Panc1 (cell line): ENCODE measurements at regions not wholly inside any gene's neighbourhood (a gene's known extent, or its start where the extent isn't known, plus 50 kb on each side); places are given as distances from the start of the nearest gene placed in this dataset.
"Not testable (repeated sequence)": the region's sequence is repeated elsewhere in the genome, so short reads cannot be mapped to it uniquely, and the experiment has no call there.

Experiments
- ATAC-seq: fragments of 200-7000 bp; cut with Tn5 transposase; 2 replicates; pipeline ENCODE4 v1.9.1; 2020; ENCODE audit warnings: mild to moderate bottlenecking, moderate library complexity
- BruUV-seq: library from RNA; stranded (reverse); fragments of 400-500 nt; replicated peaks from 2 replicates; lab custom pipeline; 2021; lab: Mats Ljungman, UMichigan
- CTCF ChIA-PET: fragments of 300-600 bp; sonication (Branson Sonifier 250); formaldehyde crosslinking; loops from one replicate; lab custom pipeline; 2022; ENCODE audit warnings: antibody characterized with exemption; lab: Charles Lee
- POLR2A ChIA-PET: fragments of 300-600 bp; sonication (Branson Sonifier 250); formaldehyde crosslinking; loops from one replicate; lab custom pipeline; 2022; ENCODE audit warnings: antibody characterized with exemption; lab: Charles Lee
- DNase-seq: peaks from one replicate; pipeline ENCODE4 v3.0.0-alpha.2; 2010; ENCODE audit warnings: low read depth, low spot score
- H3K27ac ChIP-seq: 2 replicates; pipeline ENCODE4 v1.5.1; 2011; ENCODE audit warnings: mild to moderate bottlenecking, low read length, inconsistent platforms
- H3K27me3 ChIP-seq: fragments of 200-500 bp; sonication (Bioruptor generic); 2 replicates; pipeline ENCODE4 v1.6.0; 2014; ENCODE audit warnings: low read length, inconsistent platforms; ENCODE audit not compliant: control insufficient read depth, insufficient read depth
- H3K36me3 ChIP-seq: fragments of 200-500 bp; sonication (Bioruptor generic); 2 replicates; pipeline ENCODE4 v1.5.1; 2014; ENCODE audit warnings: inconsistent platforms, mild to moderate bottlenecking, low read length, moderate library complexity; ENCODE audit not compliant: control insufficient read depth, insufficient read depth
- H3K4me1 ChIP-seq: 2 replicates; pipeline ENCODE4 v1.5.1; 2011; ENCODE audit warnings: inconsistent platforms, mild to moderate bottlenecking, low read length, moderate library complexity; ENCODE audit not compliant: control insufficient read depth, insufficient read depth
- H3K4me3 ChIP-seq, 2 experiments: 2 replicates each; pipeline ENCODE4 v1.5.1; 2011 to 2012; ENCODE audit warnings: low read depth in 2 of 2, low read length in 2 of 2, mild to moderate bottlenecking in 2 of 2, inconsistent platforms in 1 of 2, moderate library complexity in 1 of 2
- H3K9me3 ChIP-seq: fragments of 200-500 bp; sonication (Bioruptor generic); 2 replicates; pipeline ENCODE4 v1.5.1; 2014; ENCODE audit warnings: low read depth, mild to moderate bottlenecking, inconsistent platforms, low read length, moderate library complexity; ENCODE audit not compliant: control insufficient read depth, insufficient read depth
- POLR2AphosphoS5 ChIP-seq: IDR thresholded peaks from 2 replicates; pipeline ENCODE4 v1.6.1; 2012; ENCODE audit warnings: mild to moderate bottlenecking, low read depth, low read length, moderate library complexity
- SIN3A ChIP-seq: IDR thresholded peaks from 2 replicates; pipeline ENCODE4 v1.6.1; 2012; ENCODE audit warnings: low read depth, mild to moderate bottlenecking, low read length, moderate library complexity, borderline replicate concordance; ENCODE audit not compliant: insufficient read depth
- TCF7L2 ChIP-seq: IDR thresholded peaks from 2 replicates; pipeline ENCODE4 v1.6.1; 2011; ENCODE audit warnings: mild to moderate bottlenecking, low read depth, low read length, inconsistent platforms
- in situ Hi-C: cut with HindIII; loops from 2 replicates; pipeline ENCODE4 v1.10.0; 2016; ENCODE audit warnings: low sequenced_read_pairs, low pct_unique_long_range_greater_than_20kb
- intact Hi-C: fragments of 100-400 bp; cut with micrococcal nuclease; formaldehyde crosslinking; loops from one replicate; pipeline ENCODE4 v1.10.0; 2022; ENCODE audit not compliant: unreplicated experiment
- TF ChIP-seq, protein P1 (sequence below): fragments of 450-650 bp; IDR thresholded peaks from 2 replicates; pipeline ENCODE4 v1.5.1; 2017; ENCODE audit warnings: mild to moderate bottlenecking
- TF ChIP-seq, protein P2 (sequence below), 2 experiments: IDR thresholded peaks; 2 replicates each; pipeline ENCODE4 v1.6.1; 2011 to 2012; ENCODE audit warnings: low read depth in 2 of 2, control low read depth in 1 of 2, low read length in 1 of 2, mild to moderate bottlenecking in 1 of 2, moderate library complexity in 1 of 2; ENCODE audit not compliant: insufficient read depth in 1 of 2

GRCh38 chr5:104551628-104552027 lies 989.0 kb upstream of the NUDT12 start:
- in situ Hi-C loops (no loop called here), intact Hi-C loops (no loop called here)
- no peak for DNase-seq
- Histone ChIP-seq H3K4me1 (no peaks in the 10 kb centered on the region), H3K27ac (no peak overlapping the region), H3K36me3 (no peaks in the 10 kb centered on the region), H3K27me3 (no peaks in the 10 kb centered on the region), H3K4me3 (no peak overlapping the region), H3K9me3 (no peaks in the 10 kb centered on the region)
- ChIA-PET CTCF (no interaction called here), POLR2A (no interaction called here)
- TF ChIP-seq, protein P1, sequence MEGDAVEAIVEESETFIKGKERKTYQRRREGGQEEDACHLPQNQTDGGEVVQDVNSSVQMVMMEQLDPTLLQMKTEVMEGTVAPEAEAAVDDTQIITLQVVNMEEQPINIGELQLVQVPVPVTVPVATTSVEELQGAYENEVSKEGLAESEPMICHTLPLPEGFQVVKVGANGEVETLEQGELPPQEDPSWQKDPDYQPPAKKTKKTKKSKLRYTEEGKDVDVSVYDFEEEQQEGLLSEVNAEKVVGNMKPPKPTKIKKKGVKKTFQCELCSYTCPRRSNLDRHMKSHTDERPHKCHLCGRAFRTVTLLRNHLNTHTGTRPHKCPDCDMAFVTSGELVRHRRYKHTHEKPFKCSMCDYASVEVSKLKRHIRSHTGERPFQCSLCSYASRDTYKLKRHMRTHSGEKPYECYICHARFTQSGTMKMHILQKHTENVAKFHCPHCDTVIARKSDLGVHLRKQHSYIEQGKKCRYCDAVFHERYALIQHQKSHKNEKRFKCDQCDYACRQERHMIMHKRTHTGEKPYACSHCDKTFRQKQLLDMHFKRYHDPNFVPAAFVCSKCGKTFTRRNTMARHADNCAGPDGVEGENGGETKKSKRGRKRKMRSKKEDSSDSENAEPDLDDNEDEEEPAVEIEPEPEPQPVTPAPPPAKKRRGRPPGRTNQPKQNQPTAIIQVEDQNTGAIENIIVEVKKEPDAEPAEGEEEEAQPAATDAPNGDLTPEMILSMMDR, result no peak
- no peak for TF ChIP-seq POLR2AphosphoS5
- TF ChIP-seq SIN3A, result no peak
- TF ChIP-seq TCF7L2, result no peak
- TF ChIP-seq, protein P2, sequence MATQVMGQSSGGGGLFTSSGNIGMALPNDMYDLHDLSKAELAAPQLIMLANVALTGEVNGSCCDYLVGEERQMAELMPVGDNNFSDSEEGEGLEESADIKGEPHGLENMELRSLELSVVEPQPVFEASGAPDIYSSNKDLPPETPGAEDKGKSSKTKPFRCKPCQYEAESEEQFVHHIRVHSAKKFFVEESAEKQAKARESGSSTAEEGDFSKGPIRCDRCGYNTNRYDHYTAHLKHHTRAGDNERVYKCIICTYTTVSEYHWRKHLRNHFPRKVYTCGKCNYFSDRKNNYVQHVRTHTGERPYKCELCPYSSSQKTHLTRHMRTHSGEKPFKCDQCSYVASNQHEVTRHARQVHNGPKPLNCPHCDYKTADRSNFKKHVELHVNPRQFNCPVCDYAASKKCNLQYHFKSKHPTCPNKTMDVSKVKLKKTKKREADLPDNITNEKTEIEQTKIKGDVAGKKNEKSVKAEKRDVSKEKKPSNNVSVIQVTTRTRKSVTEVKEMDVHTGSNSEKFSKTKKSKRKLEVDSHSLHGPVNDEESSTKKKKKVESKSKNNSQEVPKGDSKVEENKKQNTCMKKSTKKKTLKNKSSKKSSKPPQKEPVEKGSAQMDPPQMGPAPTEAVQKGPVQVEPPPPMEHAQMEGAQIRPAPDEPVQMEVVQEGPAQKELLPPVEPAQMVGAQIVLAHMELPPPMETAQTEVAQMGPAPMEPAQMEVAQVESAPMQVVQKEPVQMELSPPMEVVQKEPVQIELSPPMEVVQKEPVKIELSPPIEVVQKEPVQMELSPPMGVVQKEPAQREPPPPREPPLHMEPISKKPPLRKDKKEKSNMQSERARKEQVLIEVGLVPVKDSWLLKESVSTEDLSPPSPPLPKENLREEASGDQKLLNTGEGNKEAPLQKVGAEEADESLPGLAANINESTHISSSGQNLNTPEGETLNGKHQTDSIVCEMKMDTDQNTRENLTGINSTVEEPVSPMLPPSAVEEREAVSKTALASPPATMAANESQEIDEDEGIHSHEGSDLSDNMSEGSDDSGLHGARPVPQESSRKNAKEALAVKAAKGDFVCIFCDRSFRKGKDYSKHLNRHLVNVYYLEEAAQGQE (IDR thresholded peaks at IDR 0.05; ENCODE audit: insufficient read depth in 1 of 2, low read depth in 2 of 2, low read length in 1 of 2), result no peak
- no TSS peak for BruUV-seq
- no peak for ATAC-seq

DNA sequence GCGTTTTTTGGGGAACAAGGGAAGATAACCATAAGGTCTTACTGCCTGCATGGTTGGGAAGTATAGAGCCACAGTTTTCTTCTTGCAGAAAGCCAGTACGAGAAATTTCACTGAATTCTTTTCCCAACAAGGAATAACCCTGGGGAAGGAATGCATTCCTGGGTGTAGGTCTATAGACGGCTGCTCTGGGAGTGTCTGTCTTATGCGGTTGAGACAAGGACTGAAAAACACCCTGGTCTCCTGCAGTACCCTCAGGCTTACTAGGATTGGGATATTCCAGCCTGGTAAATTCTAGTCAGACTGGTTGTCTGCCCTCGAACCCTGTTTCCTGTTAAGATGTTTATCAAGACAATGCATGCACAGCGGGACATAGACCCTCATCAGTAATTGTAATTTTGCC lies 984.3 kb upstream of the NUDT12 start:
- in situ Hi-C loops, H3K27ac ChIP-seq, intact Hi-C loops, BruUV-seq, DNase-seq, H3K27me3 ChIP-seq, H3K36me3 ChIP-seq, CTCF ChIA-PET, H3K4me1 ChIP-seq, ATAC-seq, H3K4me3 ChIP-seq, POLR2A ChIA-PET, H3K9me3 ChIP-seq: not testable (repeated sequence)

DNA sequence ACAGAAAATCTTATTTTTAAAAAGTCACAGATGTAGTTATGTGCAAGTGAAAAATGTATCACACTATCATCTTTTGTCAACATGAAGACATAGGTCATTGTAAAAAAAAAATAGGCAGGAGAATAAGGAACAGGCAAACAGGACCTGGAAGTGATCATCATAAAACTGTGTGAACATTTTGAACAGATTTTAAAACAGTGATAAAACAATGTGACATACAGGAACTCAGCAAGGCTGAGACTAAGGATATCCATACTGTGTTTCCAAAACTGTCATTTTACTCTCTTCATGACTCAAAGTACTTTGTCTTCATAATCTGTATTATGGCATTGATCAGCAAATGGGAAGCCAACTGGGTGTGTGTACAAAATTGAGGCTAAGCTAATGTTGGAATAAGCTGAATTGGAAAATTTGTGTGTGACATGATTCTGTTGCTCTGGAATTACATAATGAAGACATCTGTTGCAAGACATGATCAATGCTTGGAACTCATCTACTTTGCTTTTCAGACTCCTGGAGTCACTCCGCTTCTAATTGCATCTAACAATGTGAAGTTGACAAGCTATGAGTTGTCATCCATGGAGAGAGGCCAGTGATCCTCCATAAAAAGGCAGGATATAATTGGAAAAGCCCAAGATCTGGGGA lies 978.7 kb upstream of the NUDT12 start:
- Histone ChIP-seq H3K27ac (peak overlapping the region; percentile 29; the same call in 1 of the 2 replicates), H3K4me3 (no peak overlapping the region), H3K9me3 (no peaks in the 10 kb centered on the region), H3K36me3 (no peaks in the 10 kb centered on the region), H3K27me3 (no peaks in the 10 kb centered on the region), H3K4me1 (no peaks in the 10 kb centered on the region)
- TF ChIP-seq TCF7L2 (no peak), POLR2AphosphoS5 (no peak), SIN3A (no peak)
- TF ChIP-seq, protein P2 (IDR thresholded peaks at IDR 0.05; ENCODE audit: insufficient read depth in 1 of 2, low read depth in 2 of 2, low read length in 1 of 2), result no peak
- TF ChIP-seq, protein P1, result no peak
- DNase-seq (no peak), ATAC-seq (no peak)
- ChIA-PET POLR2A (no interaction called here), CTCF (no interaction called here)
- intact Hi-C loops, result no loop called here
- no TSS peak for BruUV-seq
- in situ Hi-C loops, result no loop called here
